CD14-positive monocyte (primary cell): ENCODE measurements at regions not wholly inside any gene's neighbourhood (a gene's known extent, or its start where the extent isn't known, plus 50 kb on each side); places are given as distances from the start of the nearest gene placed in this dataset.

Experiments used
- DNase-seq, 3 donors: peaks; one replicate each; pipeline ENCODE4 v3.0.0-alpha.2; 2011 to 2022
- H2AFZ ChIP-seq: 2 replicates; pipeline ENCODE4 v1.6.0; 2012; ENCODE audit warnings: mild to moderate bottlenecking, low read depth, low read length, inconsistent platforms; ENCODE audit not compliant: insufficient read depth, poor library complexity, severe bottlenecking
- H3K27ac ChIP-seq, 2 donors: 1 replicate in 1 of 2; 2 replicates in 1 of 2; pipeline ENCODE4 v1.5.1; 2012 to 2013; ENCODE audit warnings: low read length in 2 of 2, control low read depth in 1 of 2, inconsistent platforms in 1 of 2, low read depth in 1 of 2, mild to moderate bottlenecking in 1 of 2
- H3K27me3 ChIP-seq, 2 donors: one replicate each; pipeline versions ENCODE4 v1.6.0 to v1.6.1; 2011 to 2013; ENCODE audit warnings: low read length in 2 of 2; ENCODE audit not compliant: control insufficient read depth in 2 of 2, insufficient read depth in 2 of 2
- H3K36me3 ChIP-seq, 2 donors: replicated peaks in 1 of 2; 1 replicate in 1 of 2; 2 replicates in 1 of 2; pipeline versions ENCODE4 v1.5.1 to v1.6.1; 2012 to 2013; ENCODE audit warnings: low read length in 2 of 2, control low read depth in 1 of 2, inconsistent platforms in 1 of 2, mild to moderate bottlenecking in 1 of 2; ENCODE audit not compliant: insufficient read depth in 2 of 2, control insufficient read depth in 1 of 2
- H3K4me1 ChIP-seq, 2 donors: 1 replicate in 1 of 2; 2 replicates in 1 of 2; pipeline versions ENCODE4 v1.5.1 to v1.6.1; 2012 to 2013; ENCODE audit warnings: low read length in 2 of 2, control low read depth in 1 of 2, inconsistent platforms in 1 of 2, mild to moderate bottlenecking in 1 of 2, moderate library complexity in 1 of 2; ENCODE audit not compliant: insufficient read depth in 2 of 2, control insufficient read depth in 1 of 2
- H3K4me2 ChIP-seq: replicated peaks from 2 replicates; pipeline ENCODE3; 2012; ENCODE audit warnings: low read length, moderate library complexity, mild to moderate bottlenecking; ENCODE audit not compliant: poor library complexity, severe bottlenecking; ENCODE audit errors: extremely low read depth
- H3K4me3 ChIP-seq, 3 experiments: fragments of 200-600 bp in 1 of 3; sonication (generic) in 1 of 3; replicated peaks in 1 of 3; 1 replicate in 2 of 3; 2 replicates in 1 of 3; pipeline ENCODE4 v1.5.1; 2011 to 2013; ENCODE audit warnings: low read length in 3 of 3, mild to moderate bottlenecking in 3 of 3, control low read depth in 2 of 3, low read depth in 2 of 3, inconsistent platforms in 1 of 3, moderate library complexity in 1 of 3
- H3K79me2 ChIP-seq: 2 replicates; pipeline ENCODE4 v1.6.0; 2012; ENCODE audit warnings: mild to moderate bottlenecking, control low read depth, inconsistent platforms, low read length, moderate library complexity; ENCODE audit not compliant: insufficient read depth
- H3K9ac ChIP-seq: 2 replicates; pipeline ENCODE4 v1.6.0; 2017; ENCODE audit warnings: low read length, mild to moderate bottlenecking; ENCODE audit not compliant: insufficient read depth, poor library complexity, severe bottlenecking
- H3K9me3 ChIP-seq, 2 donors: replicated peaks in 1 of 2; 1 replicate in 1 of 2; 2 replicates in 1 of 2; pipeline versions ENCODE4 v1.5.1 to v1.6.1; 2012 to 2013; ENCODE audit warnings: low read length in 2 of 2, control low read depth in 1 of 2; ENCODE audit not compliant: control insufficient read depth in 1 of 2, insufficient read depth in 1 of 2
- H4K20me1 ChIP-seq: 2 replicates; pipeline ENCODE4 v1.6.0; 2012; ENCODE audit warnings: mild to moderate bottlenecking, low read length, control low read depth, moderate library complexity; ENCODE audit not compliant: insufficient read depth
- H3K27ac Mint-ChIP-seq, 7 donors: one replicate each; pipeline ENCODE4 v1.8.0; 2020; ENCODE audit warnings: mild to moderate bottlenecking in 7 of 7, mixed read lengths in 7 of 7, moderate library complexity in 6 of 7, inconsistent platforms in 2 of 7
- H3K27me3 Mint-ChIP-seq, 3 donors: one replicate each; pipeline ENCODE4 v1.8.0; 2021 to 2022; ENCODE audit warnings: low read depth in 3 of 3, mild to moderate bottlenecking in 3 of 3, mixed read lengths in 3 of 3, moderate library complexity in 3 of 3, inconsistent platforms in 1 of 3
- H3K36me3 Mint-ChIP-seq, 2 donors: one replicate each; pipeline ENCODE4 v1.8.0; 2020; ENCODE audit warnings: mixed read lengths in 2 of 2, inconsistent platforms in 1 of 2, mild to moderate bottlenecking in 1 of 2
- H3K4me1 Mint-ChIP-seq: one replicate; pipeline ENCODE4 v1.8.0; 2020; ENCODE audit warnings: mild to moderate bottlenecking, mixed read lengths
- H3K4me3 Mint-ChIP-seq, 2 donors: one replicate each; pipeline ENCODE4 v1.8.0; 2020; ENCODE audit warnings: mild to moderate bottlenecking in 2 of 2, mixed read lengths in 2 of 2, moderate library complexity in 1 of 2
- H3K9me3 Mint-ChIP-seq, 7 donors: one replicate each; pipeline ENCODE4 v1.8.0; 2020 to 2022; ENCODE audit warnings: mixed read lengths in 7 of 7, mild to moderate bottlenecking in 6 of 7, moderate library complexity in 6 of 7, inconsistent platforms in 2 of 7
- WGBS: methylation state at CpG from one replicate; pipeline ENCODE4 v1.1.5; 2013; ENCODE audit warnings: missing lambda C conversion rate; ENCODE audit not compliant: insufficient coverage; 5-methylcytosine and 5-hydroxymethylcytosine counted together
- intact Hi-C, 2 donors: fragments of 100-400 bp; cut with micrococcal nuclease; formaldehyde crosslinking; loops; one replicate each; pipeline versions ENCODE4 v1.15.0 to v1.15.1; 2023
- TF ChIP-seq, protein P1 (sequence below): fragments of 200-600 bp; IDR thresholded peaks from one replicate; pipeline ENCODE4 v1.8.0; 2022; ENCODE audit warnings: antibody characterized with exemption, mild to moderate bottlenecking

DNA sequence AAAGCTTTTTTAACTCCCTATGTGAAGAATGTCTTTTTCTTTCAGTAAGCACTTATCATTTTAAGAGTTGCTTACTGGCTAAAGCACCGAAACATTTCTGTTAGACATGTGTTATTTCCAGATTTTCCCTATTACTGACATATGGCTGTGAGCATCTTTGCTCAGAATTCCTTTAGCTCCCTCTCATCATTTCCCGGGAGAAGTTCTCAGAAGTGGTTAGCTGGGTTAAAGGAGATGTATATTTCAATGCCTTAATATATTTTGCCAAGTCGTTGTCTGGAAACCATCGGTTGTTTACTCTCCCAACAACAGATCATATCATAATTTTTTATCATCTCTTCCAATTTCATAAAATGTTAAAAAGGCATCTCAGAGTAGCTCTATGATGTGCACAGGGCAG lies 396.5 kb downstream of the OCA2 start:
- no peaks in the 10 kb centered on the region for H3K4me1 ChIP-seq
- H3K9me3 ChIP-seq, result peaks cover 48 to 70% of the 10 kb centered on the region in 2 donors
- H3K9me3 Mint-ChIP-seq, result peaks cover 9 to 41% (median 21%) of the 10 kb centered on the region in 7 donors
- WGBS, result no CpG with 5 or more reads among the region's 4 CpGs
- H3K36me3 ChIP-seq, result no peaks in the 10 kb centered on the region
- no peak overlapping the region for H3K4me3 ChIP-seq
- no peak for DNase-seq
- TF ChIP-seq, protein P1, sequence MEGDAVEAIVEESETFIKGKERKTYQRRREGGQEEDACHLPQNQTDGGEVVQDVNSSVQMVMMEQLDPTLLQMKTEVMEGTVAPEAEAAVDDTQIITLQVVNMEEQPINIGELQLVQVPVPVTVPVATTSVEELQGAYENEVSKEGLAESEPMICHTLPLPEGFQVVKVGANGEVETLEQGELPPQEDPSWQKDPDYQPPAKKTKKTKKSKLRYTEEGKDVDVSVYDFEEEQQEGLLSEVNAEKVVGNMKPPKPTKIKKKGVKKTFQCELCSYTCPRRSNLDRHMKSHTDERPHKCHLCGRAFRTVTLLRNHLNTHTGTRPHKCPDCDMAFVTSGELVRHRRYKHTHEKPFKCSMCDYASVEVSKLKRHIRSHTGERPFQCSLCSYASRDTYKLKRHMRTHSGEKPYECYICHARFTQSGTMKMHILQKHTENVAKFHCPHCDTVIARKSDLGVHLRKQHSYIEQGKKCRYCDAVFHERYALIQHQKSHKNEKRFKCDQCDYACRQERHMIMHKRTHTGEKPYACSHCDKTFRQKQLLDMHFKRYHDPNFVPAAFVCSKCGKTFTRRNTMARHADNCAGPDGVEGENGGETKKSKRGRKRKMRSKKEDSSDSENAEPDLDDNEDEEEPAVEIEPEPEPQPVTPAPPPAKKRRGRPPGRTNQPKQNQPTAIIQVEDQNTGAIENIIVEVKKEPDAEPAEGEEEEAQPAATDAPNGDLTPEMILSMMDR, result no peak
- no peak overlapping the region for H3K9ac ChIP-seq
- no peak overlapping the region for H3K27ac Mint-ChIP-seq
- H3K4me2 ChIP-seq, result no peak overlapping the region
- no peaks in the 10 kb centered on the region for H3K27me3 Mint-ChIP-seq
- H3K79me2 ChIP-seq, result no peaks in the 10 kb centered on the region
- H3K27me3 ChIP-seq, result no peaks in the 10 kb centered on the region
- H3K4me3 Mint-ChIP-seq, result no peak overlapping the region
- H3K36me3 Mint-ChIP-seq, result no peaks in the 10 kb centered on the region
- intact Hi-C loops, result no loop called here
- H3K4me1 Mint-ChIP-seq, result no peaks in the 10 kb centered on the region
- H2AFZ ChIP-seq, result no peak overlapping the region
- H4K20me1 ChIP-seq, result no peaks in the 10 kb centered on the region
- H3K27ac ChIP-seq, result no peak overlapping the region

DNA sequence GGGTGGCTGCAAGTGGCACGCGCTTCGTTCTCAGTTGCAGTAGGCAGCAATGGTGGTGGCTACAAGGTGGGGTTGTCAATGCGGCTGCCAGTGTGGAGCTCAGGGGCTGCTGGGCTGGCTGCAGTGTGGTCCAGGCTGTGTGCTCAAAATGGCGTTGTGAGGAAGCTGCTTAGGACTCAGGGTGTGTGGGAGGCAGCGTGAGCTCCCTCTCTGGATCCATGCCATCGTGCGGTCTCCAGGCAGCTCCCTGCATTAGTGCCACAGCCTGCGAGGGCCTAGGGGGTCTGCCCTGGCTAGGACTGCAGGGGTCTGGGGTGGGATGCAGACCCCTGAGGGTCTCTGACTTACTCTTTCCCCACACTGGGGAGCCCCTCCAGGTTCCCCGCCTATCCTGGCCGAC lies 397.2 kb downstream of the OCA2 start:
- no peaks in the 10 kb centered on the region for H3K27me3 Mint-ChIP-seq
- Histone ChIP-seq H3K36me3 (no peaks in the 10 kb centered on the region), H3K4me1 (no peaks in the 10 kb centered on the region), H3K9ac (no peak overlapping the region), H4K20me1 (no peaks in the 10 kb centered on the region), H2AFZ (no peak overlapping the region), H3K4me3 (no peak overlapping the region), H3K27me3 (no peaks in the 10 kb centered on the region), H3K4me2 (no peak overlapping the region), H3K79me2 (no peaks in the 10 kb centered on the region), H3K9me3 (peaks cover 47 to 65% of the 10 kb centered on the region in 2 donors), H3K27ac (no peak overlapping the region)
- H3K4me3 Mint-ChIP-seq, result no peak overlapping the region
- no peaks in the 10 kb centered on the region for H3K4me1 Mint-ChIP-seq
- intact Hi-C loops, result no loop called here
- no peak for DNase-seq
- H3K27ac Mint-ChIP-seq, result no peak overlapping the region
- peaks cover 9 to 45% (median 23%) of the 10 kb centered on the region in 7 donors for H3K9me3 Mint-ChIP-seq
- TF ChIP-seq, protein P1, result no peak
- H3K36me3 Mint-ChIP-seq, result no peaks in the 10 kb centered on the region
- 91% methylated on average over 11 of the region's 11 CpGs for WGBS
